NCI-H510A (cell line): ENCODE measurements at regions not wholly inside any gene's neighbourhood (a gene's known extent, or its start where the extent isn't known, plus 50 kb on each side); places are given as distances from the start of the nearest gene placed in this dataset.
"Not testable (repeated sequence)": the region's sequence is repeated elsewhere in the genome, so short reads cannot be mapped to it uniquely, and the experiment has no call there.

Source experiments
- DNase-seq: peaks from one replicate; lab custom pipeline; 2025; lab: John Stamatoyannopoulos, UW

- DNase-seq, result no peak
Measured at GRCh38 chr6:99802396-99803031, 191.5 kb downstream of the MCHR2 start.

GRCh38 chr6:99808992-99809391 lies 185.0 kb downstream of the MCHR2 start:
- no peak for DNase-seq

- no peak for DNase-seq
Measured at GRCh38 chr6:99810295-99810694, 183.7 kb downstream of the MCHR2 start.

- DNase-seq, result no peak
Measured at GRCh38 chr6:99810942-99811620, 182.9 kb downstream of the MCHR2 start.

- no peak for DNase-seq
Measured at GRCh38 chr6:99811636-99812035, 182.4 kb downstream of the MCHR2 start.

GRCh38 chr6:99813565-99813964 lies 180.5 kb downstream of the MCHR2 start:
- DNase-seq, result no peak

GRCh38 chr6:99814230-99814928 lies 179.6 kb downstream of the MCHR2 start:
- no peak for DNase-seq

GRCh38 chr6:99816795-99817194 lies 177.2 kb downstream of the MCHR2 start:
- no peak for DNase-seq

- DNase-seq, result no peak
Measured at GRCh38 chr6:99818161-99818560, 175.9 kb downstream of the MCHR2 start.

- no peak for DNase-seq
Measured at GRCh38 chr6:99819853-99820252, 174.2 kb downstream of the MCHR2 start.

- DNase-seq, result no peak
Measured at GRCh38 chr6:99821164-99821563, 172.9 kb downstream of the MCHR2 start.

GRCh38 chr6:99822741-99823512 lies 171.1 kb downstream of the MCHR2 start:
- DNase-seq, result no peak

GRCh38 chr6:99823513-99824235 lies 170.3 kb downstream of the MCHR2 start:
- DNase-seq, result not testable (repeated sequence)

GRCh38 chr6:99833034-99833433 lies 161.0 kb downstream of the MCHR2 start:
- no peak for DNase-seq

GRCh38 chr6:99836471-99836870 lies 157.6 kb downstream of the MCHR2 start:
- no peak for DNase-seq

GRCh38 chr6:99838607-99839006 lies 155.4 kb downstream of the MCHR2 start:
- no peak for DNase-seq

GRCh38 chr6:99841297-99841696 lies 152.7 kb downstream of the MCHR2 start:
- DNase-seq, result no peak

GRCh38 chr6:99846006-99846405 lies 148.0 kb downstream of the MCHR2 start:
- DNase-seq, result no peak

GRCh38 chr6:99850841-99851240 lies 143.2 kb downstream of the MCHR2 start:
- no peak for DNase-seq

- no peak for DNase-seq
Measured at GRCh38 chr6:99852031-99852430, 142.0 kb downstream of the MCHR2 start.

GRCh38 chr6:99867026-99867425 lies 127.0 kb downstream of the MCHR2 start:
- DNase-seq, result peak; percentile 6
